Stimulated activated CD4-positive, alpha-beta T cell treated with anti-CD3 and anti-CD28 coated beads, Interleukin-4, amount 100 ng/mL, for 1 hour (primary cell): ENCODE measurements at regions not wholly inside any gene's neighbourhood (a gene's known extent, or its start where the extent isn't known, plus 50 kb on each side); places are given as distances from the start of the nearest gene placed in this dataset.

ENCODE experiments used
- DNase-seq: peaks from one replicate; pipeline ENCODE4 v3.0.0-alpha.2; 2020

DNA sequence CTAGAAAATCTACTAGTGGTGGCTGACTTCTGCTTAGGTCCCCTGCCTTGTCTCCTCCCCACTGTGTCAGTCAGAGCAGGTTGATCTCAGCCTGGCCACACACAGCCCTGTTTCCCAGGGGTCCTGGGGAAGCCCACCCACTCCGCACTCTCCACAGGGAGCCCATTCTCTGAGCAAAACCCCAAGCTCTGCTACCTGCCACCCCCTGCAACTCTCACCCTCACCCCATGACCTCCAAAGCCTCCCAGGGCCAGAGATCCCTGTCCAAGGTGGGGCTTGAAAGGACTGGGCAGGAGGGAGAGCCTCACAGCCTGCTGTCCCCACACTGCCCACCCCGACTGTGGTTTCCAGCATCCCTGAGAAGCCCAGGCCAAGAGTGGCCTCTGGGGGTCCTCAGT, 58.8 kb upstream of the ZNF536 start:
- no peak for DNase-seq

DNA sequence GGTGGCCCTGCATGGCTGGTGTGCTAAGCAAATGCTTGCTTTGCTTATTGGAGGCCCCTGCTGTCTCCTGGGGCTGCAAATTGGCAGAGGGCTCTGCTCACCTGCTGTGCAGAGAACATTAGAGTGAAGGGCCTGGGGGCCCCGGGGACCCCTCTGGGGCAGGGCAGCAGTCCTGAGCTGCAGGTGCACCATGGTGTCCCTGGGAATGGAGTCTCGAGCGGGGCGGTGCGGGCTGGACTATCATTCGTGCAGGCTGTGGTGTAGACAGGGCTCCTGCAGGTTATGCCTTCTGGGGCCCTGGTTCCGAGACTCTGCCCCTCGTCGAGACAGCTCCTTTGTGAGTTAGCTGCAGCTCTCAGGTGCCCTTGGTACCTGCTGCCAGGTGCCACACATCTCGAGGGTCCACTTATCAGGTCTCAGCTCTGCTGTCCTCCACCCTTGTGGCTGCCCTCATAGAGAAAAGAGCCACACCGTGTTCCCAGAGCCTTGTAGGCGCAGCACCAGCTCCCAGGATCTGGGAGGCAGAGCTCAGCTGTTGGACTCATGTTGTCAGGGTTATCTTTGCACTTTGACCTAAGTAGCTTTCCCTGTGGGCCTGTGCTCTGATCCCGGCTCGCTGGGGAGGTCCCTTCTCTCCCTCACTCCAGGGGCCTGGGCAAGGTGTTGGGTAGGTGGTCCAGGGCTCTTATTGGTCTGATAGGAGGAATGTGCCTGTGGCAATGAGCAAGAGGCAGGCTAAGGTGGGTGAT, 58.0 kb upstream of the ZNF536 start:
- no peak for DNase-seq

DNA sequence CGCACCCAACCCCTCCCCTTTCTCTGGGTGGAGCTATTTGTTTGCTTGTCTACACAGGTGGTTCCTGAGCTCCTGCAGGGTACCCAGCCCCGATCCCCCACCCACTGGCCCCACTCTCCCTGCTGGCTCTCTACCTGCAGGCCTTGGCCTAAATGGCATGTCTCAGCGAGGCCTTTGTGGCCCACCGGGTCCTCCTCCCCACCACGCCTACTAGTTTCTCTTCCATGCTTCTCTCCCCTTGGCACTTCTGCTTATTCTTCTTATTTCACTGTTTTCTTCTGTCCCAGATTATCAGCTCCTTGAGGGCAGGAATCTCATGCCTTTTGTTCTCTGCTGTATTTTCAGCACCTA, 57.4 kb upstream of the ZNF536 start:
- DNase-seq = no peak

DNA sequence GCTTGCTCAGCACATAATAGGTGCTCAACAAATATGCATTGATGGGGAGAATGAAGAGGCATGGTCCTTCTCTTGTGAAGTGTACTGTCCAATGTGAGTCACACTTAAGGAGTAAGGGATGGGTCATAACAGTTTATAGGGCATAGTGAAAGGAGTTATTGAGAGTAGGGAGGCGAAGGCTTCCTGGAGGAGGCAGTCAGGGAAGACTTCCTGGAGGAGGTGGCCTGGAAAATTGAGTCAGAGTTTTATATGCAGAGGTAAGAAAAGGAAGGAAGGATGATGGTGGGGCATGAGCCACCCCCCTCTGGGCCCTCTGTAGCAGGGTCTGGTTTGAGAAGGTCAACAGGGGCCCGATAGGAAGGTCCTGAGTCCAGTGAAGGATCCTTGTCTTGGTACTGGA, 57.0 kb upstream of the ZNF536 start:
- no peak for DNase-seq

DNA sequence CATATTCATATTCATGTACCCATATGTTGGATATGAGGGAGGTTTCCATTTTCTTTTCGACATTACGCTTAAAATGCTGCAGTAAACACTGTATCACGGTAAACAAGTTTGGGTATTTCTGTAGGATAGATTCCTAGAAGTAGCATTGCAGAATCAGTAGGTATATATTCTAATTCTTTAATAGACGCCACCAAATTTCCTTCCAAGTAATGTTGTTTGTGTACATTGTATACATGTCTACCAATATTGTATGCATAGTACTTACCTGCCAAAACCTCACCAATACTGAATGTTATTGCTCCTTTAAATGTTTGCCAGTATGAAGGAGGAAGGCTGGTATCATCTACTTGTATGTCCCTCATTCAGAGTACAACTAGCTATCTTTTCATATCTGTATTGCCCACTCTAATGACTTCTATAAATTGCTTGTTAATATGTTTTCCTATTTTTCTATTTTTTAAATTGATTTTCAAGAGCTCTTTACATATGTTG, 56.1 kb upstream of the ZNF536 start:
- DNase-seq = no peak

DNA sequence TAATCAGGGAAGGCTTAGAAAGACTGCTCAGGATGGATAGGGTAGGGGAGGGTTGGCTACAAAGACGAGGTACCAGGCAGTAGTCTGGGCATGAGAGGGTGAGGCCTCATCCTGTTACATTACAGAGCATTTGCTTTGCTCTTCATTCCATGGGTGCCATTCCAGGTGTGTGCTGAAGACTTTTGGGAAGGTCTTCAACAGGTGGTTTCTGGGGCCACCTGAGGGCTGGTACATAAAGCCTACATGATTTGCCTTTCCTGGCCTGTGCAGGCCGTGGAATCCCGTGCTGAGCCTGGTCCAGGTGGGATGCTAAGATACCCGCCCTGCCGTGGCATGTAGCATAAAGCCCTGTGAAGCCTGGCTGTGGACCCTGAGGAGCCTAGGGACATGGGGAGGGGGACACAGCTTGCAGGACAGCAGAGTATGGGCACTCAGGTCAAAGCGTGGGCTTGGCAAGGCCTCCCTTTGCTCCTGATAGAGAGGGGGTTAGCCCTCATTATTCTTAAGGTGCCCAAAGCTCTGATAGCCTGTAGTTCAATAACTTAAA, 55.6 kb upstream of the ZNF536 start:
- no peak for DNase-seq

DNA sequence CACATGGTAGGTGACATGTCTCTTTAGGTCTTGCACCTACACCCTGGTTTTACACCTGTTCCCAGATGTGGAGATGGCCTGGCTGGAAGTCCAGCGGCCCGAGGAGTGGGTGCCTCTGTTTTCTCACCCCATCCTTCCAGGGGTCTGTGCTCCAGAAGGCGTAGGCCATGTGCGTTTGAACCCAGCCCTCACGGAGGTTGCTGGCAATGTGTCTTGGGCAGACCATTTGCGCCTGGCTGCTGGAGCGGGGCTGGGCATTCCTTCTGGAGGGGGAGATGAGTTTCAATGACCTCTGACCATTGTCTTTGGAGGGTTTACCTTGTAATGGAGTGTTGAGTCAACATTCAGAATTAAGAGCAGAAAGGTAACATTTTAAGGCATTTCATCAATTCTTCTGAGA, 54.8 kb upstream of the ZNF536 start:
- no peak for DNase-seq

DNA sequence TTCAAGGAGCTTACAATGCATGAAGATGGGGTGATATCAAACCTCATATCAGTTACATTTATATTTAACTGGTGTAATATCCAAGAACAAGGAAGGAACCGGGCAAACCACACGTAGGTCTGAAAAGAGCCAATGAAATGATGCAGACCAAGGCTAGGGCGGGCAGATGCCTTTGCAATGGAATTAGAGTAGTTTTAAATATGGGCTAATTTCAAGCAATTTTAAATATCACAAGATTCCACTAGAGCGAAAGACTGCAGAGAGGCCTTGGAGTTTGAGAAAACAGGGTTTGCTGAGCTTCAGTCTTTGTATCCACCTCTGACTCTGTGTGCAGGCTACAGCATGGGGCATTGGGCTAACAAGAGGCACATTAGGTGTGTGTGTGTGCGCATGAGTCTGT, 53.9 kb upstream of the ZNF536 start:
- no peak for DNase-seq

DNA sequence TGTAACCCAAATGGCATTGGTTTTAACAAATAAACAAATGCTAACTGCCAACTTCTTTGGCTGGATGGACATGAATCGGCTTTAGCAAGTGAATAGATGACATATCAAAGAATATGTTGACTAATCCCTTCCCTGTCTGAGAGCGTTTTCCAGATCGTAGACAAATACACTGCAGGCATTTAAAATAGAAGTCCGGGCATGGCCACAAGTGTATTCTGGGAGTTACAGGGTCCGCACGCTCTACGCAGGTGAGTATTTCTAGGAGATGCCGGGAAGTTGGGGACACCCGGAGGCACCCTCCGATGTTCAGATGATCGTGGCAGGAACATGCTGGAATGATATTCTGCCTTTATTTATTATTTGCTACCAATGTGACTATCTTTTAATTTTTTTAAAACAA, 53.2 kb upstream of the ZNF536 start:
- no peak for DNase-seq

DNA sequence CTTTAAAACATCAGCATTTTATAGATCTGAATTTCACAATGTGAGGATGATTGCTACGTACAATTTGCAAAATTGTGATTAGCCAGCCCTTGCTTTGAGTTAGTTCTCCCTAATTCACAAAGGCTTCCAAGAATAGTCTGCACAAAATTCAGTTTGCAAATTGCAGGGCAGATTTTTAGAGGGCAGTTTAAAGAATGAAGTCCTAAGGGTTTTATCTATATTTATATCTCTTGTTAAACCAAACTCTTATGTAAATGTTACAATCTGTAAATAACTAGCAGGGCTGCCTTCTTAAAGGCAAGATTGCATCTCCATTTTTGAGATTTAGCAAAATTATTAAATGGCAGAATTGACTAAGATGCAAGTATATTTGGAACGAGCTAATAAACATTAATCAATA, 52.8 kb upstream of the ZNF536 start:
- DNase-seq = no peak

DNA sequence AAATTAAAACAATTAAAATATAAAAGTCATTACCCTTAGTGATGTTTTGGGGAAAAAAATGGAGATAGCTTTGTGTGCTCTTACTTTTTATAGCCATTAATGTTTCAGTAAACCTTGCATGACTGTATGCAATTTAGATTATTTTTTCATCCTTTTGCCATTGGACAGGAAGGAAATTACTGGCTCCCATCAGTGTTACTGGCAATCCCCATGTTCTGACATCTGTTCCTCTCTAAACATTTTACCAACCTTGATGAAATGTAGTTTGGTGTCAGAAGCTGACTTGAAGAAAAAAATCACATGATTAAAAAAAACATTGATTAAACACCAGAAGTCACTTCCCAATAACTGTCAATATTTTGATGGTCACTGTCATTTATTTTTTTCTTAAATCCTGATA, 52.3 kb upstream of the ZNF536 start:
- no peak for DNase-seq

DNA sequence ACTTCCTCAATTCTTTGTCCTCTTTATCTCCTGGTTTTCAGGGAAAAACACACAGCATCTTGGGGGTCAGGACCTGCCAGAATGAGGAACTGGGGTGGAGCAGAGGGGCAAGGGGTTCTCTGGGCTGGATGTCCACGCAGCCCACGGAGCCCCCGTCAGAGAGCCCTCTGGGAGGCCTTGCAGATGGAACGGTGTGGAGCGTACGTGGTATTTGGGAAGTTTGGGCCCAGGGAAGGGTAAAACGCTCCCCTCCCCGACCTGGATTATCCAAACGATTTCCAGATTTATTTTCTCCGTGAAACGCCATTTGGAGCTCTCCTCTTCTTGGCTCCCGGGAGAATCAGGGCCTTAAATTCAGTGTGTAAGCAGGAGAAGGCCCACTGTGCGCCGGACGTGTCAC, 51.7 kb upstream of the ZNF536 start:
- DNase-seq = no peak

DNA sequence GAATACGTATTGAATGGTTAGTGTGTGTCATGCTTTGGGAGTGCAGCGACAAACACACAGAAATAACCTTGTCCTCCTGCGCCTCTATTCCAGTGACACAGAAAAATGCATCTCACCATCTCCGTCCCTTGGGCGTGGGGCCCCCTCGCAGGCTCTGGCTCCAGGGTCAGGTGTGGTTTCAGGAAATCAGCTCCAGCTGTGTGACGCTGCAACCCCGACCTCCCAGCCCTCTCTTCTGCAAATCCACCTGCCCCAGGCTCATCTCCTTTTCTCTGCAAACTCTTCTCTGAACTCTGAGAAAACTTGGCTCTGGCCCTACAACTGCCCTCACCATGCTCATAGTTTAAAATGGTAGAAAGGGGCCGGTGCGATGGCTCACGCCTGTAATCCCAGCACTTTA, 51.3 kb upstream of the ZNF536 start:
- no peak for DNase-seq
